Hepatocyte (in vitro differentiated cells): ENCODE measurements at regions not wholly inside any gene's neighbourhood (a gene's known extent, or its start where the extent isn't known, plus 50 kb on each side); places are given as distances from the start of the nearest gene placed in this dataset.

ENCODE experiments used
- EZH2 ChIP-seq: fragments of 200-600 bp; sonication (generic); IDR thresholded peaks from 2 replicates; pipeline ENCODE4 v1.6.1; 2016; ENCODE audit warnings: antibody characterized with exemption, mild to moderate bottlenecking, borderline replicate concordance
- TF ChIP-seq, protein P1 (sequence below): fragments of 200-600 bp; sonication (generic); IDR thresholded peaks from 2 replicates; pipeline ENCODE4 v1.5.1; 2016; ENCODE audit warnings: antibody characterized with exemption, mild to moderate bottlenecking; ENCODE audit not compliant: poor library complexity

DNA sequence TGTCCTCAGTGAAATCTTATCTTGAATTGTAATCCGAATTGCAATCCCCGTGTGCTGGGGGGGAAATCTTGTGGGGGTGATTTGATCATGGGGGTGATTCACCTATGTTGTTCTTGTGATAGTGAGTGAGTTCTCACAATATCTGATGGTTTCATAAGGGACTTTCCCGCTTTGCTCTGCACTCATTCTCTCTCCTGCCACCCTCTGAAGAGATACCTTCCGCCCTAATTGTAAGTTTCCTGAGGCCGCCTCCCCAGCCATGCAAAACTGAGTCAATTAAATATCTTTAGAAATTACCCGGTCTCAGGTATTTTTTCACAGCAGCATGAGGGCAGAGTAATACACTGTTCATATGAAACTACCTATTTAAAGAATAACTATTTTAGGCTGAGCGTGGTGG, 304.1 kb upstream of the EPHA6 start:
- TF ChIP-seq, protein P1, sequence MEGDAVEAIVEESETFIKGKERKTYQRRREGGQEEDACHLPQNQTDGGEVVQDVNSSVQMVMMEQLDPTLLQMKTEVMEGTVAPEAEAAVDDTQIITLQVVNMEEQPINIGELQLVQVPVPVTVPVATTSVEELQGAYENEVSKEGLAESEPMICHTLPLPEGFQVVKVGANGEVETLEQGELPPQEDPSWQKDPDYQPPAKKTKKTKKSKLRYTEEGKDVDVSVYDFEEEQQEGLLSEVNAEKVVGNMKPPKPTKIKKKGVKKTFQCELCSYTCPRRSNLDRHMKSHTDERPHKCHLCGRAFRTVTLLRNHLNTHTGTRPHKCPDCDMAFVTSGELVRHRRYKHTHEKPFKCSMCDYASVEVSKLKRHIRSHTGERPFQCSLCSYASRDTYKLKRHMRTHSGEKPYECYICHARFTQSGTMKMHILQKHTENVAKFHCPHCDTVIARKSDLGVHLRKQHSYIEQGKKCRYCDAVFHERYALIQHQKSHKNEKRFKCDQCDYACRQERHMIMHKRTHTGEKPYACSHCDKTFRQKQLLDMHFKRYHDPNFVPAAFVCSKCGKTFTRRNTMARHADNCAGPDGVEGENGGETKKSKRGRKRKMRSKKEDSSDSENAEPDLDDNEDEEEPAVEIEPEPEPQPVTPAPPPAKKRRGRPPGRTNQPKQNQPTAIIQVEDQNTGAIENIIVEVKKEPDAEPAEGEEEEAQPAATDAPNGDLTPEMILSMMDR = no peak
- TF ChIP-seq EZH2 = no peak
